GM19328 (cell line): ENCODE measurements at regions not wholly inside any gene's neighbourhood (a gene's known extent, or its start where the extent isn't known, plus 50 kb on each side); places are given as distances from the start of the nearest gene placed in this dataset.

Source experiments
- ATAC-seq: cut with Tn5 transposase; IDR thresholded peaks from one replicate; pipeline ENCODE4 v1.9.1; 2021; ENCODE audit warnings: mild to moderate bottlenecking, moderate library complexity; ENCODE audit not compliant: unreplicated experiment

- no peak for ATAC-seq
These were observed 70.4 kb upstream of the TBCA start for GRCh38 chr5:77846422-77847128.

DNA sequence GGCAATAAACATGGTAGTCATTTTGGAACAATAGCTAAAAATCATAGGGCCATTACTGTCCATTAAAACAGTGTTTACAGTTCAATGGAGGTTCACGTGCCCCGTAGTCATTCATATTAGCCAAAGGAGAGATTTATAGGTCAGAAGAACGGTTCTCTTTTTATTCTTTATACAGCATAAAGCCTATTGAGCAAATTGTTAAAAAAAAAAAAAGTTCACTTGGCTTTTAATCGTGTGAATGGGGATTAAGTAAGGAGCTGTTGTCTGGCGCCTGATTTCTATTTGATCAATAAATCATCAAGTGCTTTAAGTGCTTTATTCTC is 69.1 kb upstream of the TBCA start:
- no peak for ATAC-seq

- ATAC-seq, result no peak
These were observed 68.6 kb upstream of the TBCA start for GRCh38 chr5:77844623-77845323.

DNA sequence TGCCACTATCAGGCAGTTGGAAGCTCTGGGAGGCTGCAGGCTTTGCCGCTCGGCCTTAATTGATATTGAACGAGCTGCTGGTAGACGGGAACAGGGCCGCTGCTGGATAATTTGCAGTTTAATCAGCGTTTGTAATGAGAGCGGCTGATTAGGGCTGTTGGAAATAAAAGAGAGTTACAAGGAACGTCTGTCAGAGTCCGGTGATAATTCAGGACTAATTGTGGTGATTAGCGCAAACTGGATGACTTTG is 68.2 kb upstream of the TBCA start:
- no peak for ATAC-seq

GRCh38 chr5:77843570-77844372 is 67.6 kb upstream of the TBCA start:
- no peak for ATAC-seq

- no peak for ATAC-seq
These were observed 66.1 kb upstream of the TBCA start for GRCh38 chr5:77842243-77842642.

- no peak for ATAC-seq
These were observed 65.5 kb upstream of the TBCA start for GRCh38 chr5:77841616-77842015.

DNA sequence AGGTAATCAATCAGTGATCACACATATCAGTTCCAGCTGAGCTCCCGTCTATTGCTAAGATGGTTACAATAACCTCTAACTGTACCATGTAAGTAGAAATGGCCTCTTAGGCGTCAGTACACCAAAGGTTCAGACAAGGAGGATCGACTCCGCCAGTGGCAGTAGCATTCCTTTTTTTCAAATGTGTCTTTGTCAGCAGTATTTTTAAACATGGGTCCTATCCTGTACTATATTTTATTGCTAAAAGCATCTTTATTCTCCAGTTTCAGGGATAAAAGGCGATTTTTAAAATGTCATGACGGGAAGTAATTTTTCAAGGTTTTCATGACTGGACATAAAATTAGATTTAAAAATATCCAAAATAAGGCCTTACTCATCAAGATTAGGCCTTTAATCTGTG is 64.8 kb upstream of the TBCA start:
- ATAC-seq, result no peak

DNA sequence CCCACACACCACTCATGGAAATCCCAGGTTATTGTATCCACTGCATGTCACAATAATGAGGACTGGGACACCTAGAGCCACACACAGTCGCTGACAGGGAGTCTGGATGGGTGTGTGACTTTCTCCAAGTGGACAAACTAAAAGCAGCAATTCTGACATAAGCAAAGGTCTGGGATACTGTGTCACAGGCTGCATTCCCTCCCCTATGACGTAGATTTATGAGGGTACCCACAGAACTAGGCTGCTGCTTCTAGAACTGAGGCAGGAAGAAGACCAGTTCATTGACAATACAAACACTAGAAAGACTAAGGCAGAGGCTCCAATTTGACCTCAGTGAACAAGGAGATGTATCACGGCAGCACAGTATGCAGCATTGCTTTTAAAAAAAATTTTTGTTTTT is 63.6 kb upstream of the TBCA start:
- no peak for ATAC-seq

DNA sequence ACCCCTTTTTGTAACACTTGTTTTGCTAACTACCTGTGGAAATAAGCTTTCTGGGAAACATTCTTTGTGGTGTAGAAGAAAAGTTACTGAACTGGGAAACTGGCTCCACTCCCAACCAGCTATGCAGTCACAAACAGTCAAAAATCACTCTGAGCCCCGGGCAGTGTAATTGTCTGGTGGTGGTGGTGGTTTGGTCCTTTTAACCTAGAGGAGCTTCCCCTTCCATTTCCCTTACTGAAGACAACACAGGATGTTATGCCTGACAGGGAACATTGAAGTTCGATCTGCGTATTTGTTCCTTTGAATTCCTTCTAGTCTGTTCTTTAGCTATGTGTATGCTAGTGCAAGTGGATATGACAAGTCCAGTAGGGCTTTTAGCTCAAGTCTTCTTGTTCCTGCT is 56.8 kb upstream of the TBCA start:
- ATAC-seq, result no peak

- ATAC-seq, result no peak
These were observed 56.1 kb upstream of the TBCA start for GRCh38 chr5:77832166-77832770.

GRCh38 chr5:77828445-77828844 is 52.3 kb upstream of the TBCA start:
- no peak for ATAC-seq
